Kidney tubule cell (primary cell): ENCODE measurements at regions not wholly inside any gene's neighbourhood (a gene's known extent, or its start where the extent isn't known, plus 50 kb on each side); places are given as distances from the start of the nearest gene placed in this dataset.

Source experiments
- DNase-seq: peaks from one replicate; pipeline ENCODE4 v3.0.0-alpha.2; 2018; ENCODE audit warnings: low spot score

DNA sequence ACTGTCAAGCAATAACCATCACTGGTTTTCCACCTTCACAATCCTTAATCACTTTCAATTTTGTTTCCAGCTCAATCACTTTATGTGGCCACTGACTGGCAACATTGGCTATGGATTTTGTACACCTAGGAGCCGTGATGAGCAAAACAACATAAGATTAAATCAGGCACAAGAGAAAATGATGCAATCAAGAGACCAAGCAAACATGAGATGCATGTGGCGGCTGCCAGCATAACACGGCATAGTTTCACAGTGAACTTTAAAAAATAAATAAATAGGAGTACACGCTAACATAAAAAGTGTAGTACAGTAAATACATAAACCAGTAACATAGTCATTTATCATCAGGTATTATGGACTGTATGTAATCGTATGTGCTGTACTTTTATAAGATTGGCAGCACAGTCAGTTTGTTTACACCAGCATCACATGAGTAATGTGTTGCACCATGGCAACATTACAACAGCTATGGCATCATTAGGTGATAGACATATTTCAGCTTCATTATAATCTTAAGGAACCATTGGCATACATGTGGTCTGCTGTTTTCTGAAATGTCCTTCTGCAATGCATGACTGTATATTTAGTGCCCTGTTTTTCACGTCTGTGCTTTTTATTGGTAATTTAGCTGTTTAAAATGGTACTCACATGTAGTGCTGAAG lies 83.3 kb upstream of the PRDM11 start:
- DNase-seq: no peak

DNA sequence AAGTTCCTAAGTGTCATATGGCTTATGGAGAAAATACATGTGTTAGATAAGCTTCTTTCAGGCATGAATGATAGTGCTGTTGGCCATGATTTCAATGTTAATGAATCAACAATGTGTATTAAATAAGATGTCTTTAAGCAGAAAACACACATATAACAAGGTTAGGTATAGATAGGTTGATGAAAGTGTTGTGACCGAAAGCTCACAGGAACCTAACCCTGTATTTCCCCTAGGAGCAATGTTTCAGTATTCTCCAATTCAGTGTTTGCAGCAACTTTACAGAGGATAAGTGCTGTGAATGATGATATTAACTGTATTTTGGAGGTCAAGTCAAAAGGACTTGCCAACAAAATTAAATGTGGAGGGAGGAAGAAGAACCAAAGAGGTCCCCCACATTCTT lies 82.8 kb upstream of the PRDM11 start:
- no peak for DNase-seq

DNA sequence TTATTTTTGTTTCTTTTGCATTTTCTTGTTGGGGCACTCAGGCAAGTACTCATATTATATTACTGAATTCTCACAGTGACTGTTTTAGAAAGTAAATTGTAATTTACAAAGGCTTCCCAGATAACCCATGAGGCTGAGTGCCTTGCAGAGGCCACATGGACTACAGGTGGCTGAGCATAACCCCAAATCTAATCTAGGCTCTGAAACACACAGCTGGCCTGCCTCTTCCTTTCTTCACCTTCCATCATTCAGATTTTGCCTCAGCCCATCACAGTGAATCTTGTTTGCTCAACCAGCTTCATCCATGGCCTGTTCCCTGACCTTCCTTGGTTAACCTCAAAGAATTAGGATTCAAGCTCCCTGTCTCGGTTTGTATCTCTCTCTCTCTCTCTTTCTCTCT lies 78.5 kb upstream of the PRDM11 start:
- DNase-seq: no peak

DNA sequence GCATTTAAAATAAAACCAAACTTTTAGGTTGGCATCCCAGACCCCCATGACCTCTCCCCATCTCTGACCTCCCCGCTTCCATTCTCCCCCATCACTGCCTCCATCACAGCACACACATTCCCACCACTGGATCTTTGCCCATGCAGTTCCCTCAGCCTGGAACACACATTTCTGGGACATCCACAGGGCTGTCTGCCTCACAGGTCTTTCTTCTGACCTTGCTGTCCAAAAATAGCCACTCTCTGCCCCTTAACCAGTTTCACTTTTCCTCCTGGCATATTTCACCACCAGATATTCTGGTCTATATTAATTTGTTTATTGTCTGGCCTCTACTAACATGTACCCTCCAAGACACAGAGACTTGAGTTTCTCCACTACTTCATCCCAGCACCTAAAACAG lies 75.2 kb upstream of the PRDM11 start:
- no peak for DNase-seq

DNA sequence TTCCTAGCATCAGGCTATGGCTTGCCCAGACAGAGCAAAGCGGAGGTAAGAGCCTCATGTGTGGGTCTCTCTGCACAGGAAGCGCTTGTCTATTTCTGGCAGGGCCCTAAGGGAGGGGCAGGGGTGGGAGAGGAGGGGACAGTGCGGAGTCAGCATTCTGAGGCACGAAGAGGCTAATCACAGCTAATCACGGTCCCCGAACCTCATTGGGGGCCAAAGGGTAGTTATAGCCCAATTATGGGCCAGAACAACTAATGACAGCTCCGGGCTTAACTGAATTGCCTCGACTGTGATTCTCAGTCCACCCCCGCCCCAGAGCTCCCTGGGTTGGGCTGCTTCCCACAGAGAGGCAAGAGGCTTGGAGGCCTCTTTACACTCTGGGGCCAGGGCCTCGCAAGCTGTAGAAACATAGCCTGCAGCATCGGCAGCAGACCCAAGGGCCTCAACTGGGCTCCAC lies 72.7 kb upstream of the PRDM11 start:
- no peak for DNase-seq

DNA sequence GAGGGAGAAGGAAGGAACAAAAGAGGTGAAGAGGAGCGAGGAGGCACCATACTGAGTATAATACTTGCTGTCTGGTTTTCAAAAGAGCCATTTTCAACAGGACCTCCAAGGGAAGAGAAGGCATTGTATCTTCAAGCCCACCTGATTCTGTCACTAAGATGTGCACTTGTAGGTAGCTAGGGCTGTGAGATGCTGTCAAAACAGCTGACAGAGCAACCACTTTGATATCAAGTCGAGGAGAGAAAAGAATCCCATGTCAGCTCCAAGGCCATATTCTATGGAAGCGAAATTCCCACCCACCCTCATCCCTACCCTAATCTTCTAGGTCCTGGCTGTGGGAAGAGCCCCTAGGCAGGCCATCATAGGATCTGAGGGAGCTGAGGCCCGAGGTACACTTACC lies 70.9 kb upstream of the PRDM11 start:
- DNase-seq: no peak

DNA sequence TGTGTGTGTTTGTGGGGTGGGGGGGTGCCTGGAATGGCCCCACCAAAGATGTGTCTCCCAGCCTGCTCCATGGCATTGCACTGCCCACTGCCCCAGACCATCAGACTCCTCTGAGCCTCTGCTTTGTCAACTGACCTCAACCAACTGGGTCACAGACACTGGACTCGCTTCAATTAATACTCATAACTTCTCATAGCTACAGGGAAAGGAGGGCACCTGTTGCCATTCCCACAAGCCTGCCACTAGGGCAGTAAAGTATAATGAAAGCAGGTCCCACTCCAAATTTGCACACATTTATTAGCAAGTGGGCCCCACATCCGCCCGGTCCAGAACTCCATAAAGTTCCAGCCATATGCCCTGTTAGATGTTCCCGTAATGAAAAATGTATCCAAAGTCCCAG lies 70.5 kb upstream of the PRDM11 start:
- DNase-seq: no peak

DNA sequence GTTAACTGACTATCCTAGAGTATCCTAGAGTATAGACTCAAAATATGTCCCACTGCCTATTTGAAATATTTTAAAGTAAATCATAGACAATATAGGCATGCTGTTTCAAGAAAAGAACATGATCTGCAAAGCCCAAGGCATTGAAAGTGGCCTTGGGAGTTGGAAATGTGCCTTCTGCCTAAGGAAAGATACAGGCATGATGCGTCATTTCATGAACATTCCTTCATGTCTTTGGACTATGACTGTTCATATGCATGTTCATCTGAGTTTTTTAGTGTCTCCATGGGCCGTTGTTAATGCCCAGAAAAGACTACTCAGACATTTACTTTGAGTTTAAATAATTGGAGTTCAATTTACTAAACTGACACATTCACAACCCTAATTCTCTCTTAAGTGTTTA lies 69.7 kb upstream of the PRDM11 start:
- no peak for DNase-seq

DNA sequence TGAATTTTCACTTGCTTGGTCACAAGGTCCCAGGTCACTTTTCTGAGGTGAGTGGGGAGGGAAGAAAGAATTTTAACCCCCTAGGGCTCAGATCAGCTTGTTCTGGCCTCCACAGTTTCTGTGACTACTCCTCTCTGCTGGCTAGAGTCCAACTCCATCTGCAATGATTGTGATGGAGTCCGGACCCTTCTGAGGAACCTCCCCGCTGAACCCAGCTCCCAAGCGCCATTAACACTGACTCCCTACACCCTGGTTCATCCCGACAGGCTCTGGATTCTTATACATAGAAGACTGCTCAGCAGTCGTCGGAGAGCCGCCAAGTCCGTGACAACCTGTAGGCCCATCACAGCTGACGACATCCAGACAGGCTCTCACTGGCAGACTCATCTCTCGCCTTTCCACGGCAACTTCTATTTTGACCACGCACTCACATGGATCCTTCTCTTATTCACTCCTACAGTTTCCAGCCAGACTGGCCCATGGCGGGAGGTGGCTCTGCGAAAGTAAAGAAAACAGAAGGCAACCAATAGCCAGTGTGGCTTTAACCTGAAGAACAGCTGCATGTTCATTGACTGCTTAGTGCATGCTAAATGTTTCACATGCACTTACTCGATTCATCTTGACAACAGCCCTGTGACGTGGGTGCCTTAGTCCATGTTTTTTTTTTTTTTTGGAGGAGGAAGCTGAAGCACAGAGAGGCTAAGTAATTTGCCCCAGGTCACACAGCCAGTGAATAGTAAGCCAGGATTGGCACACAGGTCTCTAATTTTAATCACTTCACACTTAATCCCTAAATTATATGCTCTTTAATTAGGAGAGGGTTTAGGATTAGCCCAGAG lies 68.0 kb upstream of the PRDM11 start:
- DNase-seq: no peak

DNA sequence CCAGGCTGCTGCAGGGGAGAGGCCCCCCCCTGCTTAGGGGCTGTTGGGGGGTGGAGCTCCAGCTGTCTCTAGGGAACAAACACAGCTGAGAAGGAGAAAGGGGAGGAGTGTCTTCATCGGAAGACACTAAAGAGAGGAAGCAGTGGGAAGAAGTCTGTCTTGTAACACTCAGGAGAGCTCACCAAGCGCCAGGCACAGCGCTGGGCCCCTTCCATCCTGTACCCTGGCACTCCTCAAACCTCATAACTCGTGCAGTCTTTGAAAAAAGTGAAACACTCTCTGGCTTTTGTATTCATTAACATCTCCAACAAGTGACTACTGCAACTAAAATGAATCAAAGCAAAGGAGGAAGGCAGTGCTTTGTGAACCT lies 67.4 kb upstream of the PRDM11 start:
- DNase-seq: no peak

DNA sequence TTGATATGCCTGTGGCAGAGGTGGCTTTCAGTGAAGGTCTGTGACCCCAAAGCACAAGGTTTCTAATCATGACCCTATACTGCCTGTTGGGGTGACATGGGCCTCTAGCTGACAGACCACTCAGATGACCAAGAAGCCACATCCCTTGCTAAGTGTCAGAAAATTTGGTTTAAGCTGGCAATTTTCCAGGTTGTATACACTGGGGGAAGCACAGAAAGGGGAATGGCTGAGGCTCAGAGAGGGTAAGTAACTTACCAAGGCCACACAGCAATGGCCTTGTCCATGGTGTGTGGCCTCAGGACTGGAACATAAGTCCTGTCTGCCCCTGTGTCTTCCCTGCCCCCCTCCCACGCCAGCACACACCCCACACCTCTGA lies 66.9 kb upstream of the PRDM11 start:
- DNase-seq: no peak

DNA sequence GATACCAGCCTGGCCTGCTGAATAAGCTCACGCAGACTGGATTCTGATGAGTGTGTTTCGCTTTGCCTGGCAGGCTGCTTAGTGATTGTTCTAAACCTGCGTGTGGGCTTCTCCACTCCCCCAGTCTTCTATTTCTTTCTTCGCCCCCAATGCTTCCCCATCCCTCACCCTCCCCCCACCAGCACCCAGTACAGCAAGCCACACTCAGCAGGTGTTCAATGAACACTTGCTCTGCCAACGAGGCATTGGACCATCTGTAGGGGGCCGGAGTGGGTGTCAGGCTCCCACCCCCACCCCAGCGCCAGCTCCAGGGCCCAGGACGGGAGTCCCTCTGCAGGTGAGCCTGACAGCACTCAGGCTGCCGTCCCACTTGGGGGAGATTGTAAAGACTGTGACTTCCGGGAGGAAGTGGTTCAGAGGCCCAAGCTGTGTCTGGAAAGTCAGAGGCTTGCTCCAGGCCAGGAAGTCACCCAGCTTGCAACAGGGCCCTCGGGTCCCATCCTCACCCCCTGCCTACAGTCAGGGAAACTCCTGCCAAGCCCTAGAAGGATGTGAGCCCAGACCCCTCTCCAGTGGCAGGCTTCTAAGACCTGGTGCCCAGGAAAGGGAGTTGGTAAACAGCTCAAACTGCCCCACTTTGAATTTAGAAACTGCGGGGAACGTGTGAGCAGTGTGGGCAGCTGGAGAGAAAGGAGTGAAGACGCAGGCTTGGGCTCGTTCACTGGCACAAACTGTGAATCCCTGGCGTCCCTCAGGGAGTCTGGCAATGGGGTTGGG lies 66.3 kb upstream of the PRDM11 start:
- peak; percentile 10 for DNase-seq

DNA sequence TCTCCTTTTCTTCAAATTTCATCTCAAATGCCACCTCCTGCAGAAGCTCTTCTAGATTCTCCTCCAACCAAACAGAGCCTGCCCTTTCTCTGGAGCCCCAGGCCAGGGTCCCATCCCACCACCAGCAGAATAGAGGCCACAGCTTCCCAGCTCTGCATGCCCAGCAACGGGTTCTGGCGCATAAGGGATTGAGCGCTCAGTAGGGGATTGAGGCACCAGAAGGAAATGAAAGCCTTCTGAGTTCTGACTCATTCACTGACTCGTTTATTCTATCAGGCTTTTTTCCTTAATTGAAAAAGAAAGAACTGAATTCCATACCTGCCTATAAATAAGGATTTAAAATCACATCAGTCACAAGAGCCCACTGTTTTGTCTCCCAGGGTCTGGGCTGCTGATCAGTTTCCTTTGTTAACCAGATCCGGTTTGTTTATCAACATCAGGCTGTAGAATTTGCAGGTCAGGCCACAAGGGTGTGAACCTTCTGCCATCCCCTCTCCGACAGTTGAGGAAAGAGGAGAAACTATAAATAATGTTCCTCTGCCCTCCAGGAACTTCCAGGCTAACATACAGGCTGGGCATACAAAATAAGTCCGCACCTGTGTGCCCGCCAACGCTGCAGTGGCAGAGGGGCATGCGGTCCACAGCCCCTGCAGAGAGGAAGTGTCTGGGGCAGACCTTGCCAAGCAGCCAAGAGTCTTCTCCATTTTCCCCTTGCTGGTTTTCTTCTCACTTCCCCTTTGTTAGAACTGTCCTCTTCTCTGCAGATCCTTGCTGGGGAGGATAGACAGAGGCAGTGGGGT lies 63.5 kb upstream of the PRDM11 start:
- DNase-seq: no peak

DNA sequence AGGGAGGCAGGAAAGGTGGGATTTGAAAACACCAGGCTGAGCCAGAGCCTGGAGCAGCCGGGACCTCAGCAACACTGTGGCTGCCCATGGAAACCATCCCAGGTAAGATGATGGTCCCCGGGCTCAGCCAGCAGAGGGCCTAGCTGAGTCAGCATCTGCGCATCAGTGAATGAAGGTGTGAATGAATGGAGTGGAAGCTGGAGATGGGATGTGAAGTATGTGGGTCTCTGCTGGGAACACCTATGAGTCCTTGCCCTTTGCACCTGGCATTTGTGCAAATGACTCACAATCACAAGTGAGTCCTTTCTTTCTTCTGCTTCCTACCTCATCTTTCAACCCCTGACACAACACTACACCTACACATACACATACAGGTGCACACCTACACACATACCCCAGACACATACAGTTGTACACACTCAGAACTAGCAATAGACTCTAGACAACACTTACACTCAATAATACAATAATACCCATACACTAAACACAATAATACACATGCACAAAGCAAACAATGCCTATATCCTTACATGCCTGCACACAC lies 62.8 kb upstream of the PRDM11 start:
- peak; percentile 26 for DNase-seq

DNA sequence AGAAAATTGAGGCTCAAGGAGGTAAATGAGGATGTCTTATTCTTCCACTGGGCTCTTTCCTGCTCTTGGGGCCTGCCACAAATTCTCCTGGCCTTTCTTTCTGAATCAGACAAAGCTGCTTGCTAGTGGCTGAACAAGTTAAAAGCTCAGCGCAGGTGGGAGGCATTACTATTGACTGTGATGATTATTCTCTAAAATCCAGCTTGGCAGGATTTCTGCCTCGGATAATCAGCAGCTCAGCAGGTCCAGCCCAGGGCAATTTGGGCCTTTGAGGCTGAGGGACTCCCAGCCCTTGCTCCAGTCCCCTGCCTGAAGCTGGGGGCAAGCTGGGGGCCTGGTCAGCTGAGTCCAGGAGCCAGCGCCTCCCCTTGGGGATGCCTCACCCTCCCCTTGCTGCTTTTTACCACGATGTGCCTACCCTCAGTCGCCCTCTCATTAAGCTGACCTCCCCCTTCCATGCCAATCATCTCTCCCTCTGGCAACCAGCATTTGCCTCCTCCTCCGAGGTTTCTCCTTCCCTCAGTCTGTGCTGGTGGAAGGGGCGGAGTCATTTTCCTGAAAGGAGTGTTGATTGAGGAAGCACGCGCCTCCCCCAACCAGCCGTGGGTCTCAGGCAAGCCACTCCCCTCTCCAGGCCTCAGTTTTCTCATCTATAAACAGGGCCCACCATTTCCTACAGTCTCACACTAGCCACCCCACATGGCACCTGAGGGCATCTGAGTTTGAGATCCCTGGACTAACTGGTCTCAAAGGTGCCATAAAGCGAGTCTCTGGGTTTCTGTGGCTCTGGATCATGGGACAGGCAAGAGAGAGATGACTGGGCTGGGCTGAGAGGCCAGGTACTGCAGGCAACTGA lies 60.6 kb upstream of the PRDM11 start:
- no peak for DNase-seq

DNA sequence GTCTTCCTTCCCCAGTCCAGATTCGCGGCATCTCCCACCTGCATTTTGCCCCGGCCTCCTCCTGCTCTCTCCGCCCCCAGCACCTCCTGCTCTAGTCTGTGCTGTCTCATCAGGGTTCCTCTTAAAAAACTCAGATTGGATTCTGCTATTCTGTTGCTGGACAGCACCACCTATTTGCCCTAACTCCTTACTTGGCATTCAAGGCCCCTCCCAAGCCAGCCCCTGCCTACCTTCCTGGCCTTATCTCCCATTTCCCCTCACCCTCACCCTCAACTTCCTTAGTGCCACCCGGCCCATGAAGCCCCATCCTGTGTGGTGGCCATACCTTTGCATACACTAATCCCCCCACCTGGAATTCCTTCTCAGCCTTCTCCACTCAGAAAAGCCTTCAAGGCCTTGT lies 59.9 kb upstream of the PRDM11 start:
- no peak for DNase-seq

DNA sequence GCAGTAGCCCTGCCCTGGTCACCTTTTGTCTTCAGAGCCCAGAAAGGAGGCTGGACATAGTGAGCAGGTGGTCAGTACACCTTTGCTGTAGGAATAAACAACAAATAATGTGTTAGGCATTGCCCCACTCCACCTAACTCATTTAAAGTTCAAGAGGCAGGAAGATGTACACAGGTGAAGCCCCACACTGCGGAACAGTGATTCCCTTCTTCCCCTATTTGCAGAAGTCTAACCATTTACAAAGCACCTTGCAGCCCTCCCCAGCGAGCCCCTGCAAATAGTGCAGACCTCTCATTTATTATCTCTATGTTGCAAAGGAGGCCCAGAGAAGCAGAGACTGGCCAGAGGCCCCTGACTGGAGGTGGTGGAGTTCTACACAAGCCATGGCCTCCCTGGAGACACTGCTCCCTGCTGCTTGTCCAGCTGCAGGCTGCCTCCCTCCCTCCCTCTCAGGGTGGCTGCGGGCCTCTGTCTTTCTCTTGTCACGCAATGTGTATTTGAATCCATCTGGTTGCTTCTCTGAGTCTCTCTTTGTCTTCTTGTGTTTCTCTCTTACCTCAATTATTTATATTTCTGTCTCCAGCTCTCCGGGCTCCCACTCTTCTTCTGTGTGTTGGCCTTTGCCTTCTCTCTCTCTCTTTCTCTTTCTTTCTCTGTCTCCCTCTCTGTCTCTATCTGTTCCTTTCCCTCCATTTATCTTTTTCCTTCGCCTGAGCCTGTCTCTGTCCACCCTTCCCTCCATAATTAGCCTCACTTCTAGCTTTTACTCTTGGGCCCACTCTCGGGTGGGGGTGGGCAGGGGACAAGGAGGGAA lies 59.1 kb upstream of the PRDM11 start:
- no peak for DNase-seq

DNA sequence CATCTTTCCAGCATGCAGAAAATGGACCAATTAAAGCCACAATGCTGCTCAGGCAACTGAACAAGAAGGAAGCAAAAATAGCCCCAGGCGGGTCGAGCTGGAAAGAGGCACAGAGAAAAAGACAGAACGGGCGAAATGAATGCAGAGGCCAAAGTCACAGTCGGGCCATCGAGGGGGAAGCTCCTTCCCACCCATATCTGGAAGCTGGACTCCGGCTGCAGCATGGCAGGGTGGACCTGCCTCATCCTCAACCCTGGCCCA lies 58.6 kb upstream of the PRDM11 start:
- DNase-seq: no peak

DNA sequence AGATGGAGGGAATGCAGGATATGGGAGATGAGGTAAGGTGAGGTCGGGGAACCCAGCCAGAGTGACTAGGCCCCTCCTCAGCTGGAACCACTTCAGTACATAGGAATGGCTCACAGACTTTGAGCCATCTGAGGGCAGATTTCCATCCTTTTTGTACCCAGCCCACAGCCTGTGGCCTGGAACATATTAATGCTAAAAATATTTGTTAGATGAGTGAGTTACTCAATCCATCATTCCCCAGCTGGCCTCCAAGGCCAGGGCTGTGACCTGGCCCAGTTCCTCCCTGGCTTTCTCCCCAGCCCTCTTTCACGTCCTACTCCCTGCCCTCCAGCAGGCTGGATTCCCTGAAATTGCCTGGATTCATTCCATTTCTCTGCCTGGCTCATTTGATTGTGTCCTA lies 57.2 kb upstream of the PRDM11 start:
- peak; percentile 82 for DNase-seq
